HG03469 (cell line): ENCODE measurements at regions not wholly inside any gene's neighbourhood (a gene's known extent, or its start where the extent isn't known, plus 50 kb on each side); places are given as distances from the start of the nearest gene placed in this dataset.

Experiments used
- ATAC-seq: cut with Tn5 transposase; IDR thresholded peaks from one replicate; pipeline ENCODE4 v1.9.1; 2021; ENCODE audit warnings: mild to moderate bottlenecking, moderate library complexity, moderate number of reproducible peaks; ENCODE audit not compliant: unreplicated experiment

DNA sequence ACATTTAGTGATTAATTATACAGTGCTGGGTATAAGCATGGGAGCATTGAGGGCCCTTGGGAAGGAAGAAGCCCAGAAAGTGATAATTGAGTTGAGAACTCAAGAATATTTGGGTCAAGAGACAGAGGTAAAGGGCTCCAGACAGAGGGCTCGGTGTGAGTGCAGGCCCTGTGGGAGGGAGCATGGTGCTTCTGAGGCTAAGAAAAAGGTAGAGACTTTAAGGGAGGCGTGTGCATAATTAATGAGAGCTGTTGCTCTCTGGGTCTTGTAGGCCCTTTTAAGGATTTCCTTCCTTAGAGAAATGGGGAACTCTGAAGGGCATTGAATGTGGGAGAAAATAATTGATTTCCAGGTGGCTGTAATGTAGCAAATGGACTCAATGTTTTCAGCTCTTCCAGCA is 735.0 kb upstream of the POU3F3 start:
- no peak for ATAC-seq

DNA sequence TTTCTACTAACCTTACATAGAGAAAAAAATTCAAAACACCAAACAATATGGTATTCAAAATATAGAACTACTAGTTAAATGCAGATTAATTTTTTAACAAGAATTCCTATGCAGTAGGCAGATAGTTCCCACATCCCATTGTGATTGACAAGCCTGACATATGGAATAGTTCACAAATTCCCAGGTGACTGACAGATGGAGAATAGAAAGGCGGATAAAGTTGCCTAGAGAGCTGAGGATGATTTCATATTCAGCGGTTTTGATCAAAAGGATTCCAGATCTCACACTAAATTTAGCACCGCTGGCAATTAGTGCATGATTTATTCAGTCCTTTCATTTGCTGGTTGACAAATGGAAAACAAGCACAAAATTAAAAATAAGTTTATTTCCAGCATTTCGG is 733.7 kb upstream of the POU3F3 start:
- ATAC-seq: no peak

DNA sequence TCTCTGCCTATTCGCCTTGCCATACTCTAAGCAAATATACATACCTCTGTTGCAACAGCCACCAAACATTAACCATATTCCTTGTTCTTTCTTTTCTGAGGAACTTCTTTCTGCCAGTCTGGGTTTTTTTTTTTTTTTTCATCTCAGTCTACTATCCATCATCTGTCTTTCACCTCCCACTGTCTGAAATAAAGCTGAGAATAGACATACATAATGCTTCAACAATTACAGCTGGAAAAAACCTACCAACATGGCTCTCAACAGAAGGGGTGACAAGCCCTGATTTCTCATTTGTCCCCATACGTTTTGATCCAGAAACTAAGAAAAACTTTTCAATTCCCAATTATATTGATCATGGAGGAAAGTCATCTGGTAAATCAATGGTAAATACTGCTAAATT is 728.8 kb upstream of the POU3F3 start:
- ATAC-seq: no peak

DNA sequence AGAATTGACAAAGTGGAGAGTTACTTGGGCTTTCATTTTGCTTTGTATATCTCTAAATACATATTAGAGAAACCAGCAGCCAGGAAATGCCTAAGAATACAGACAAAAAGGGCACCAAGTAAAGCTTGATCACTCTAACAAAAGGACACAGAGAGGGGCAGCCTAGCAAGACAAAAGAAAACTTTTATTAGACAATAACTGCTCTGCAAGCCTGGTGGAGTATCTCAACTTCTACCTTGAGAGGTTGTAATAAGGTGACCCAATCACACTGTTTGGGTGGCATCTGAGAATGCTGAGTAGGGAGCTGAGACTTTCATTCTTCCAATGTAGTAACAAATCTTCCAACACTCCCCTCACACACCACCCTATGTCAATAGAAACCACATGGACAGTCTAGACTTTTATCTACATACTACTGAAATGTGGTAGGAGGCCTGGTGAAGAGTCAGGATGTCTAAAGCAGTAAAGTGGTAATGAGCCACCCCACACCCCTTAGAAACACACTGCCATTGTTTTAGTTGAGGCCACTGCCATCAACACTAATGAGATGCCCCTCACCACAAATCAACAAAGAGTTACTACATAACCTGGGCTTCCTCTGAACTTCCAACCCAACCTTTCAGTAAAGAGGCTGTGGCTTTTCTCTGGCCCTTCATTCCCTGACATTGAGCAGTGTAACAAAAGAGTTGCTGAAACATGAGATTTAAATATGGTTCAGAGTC is 726.7 kb upstream of the POU3F3 start:
- no peak for ATAC-seq

DNA sequence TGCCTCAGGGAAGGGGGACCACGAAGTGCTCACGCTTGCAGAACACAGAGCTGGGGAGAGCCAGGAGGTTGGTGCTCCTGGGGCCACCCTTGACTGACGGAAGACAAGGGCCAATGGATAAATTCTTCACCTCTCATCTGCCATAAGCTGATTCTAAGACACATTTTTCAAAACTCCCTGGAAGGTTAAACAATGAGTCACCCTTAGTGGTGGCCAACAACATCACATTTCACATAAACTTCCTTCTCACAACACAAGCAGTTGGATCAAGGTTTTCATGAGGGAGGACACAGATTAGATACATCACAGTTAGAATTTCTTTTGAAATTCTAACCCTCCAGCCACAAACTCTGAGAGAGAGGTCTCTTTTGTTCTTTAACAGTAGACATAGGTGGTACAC is 713.6 kb upstream of the POU3F3 start:
- no peak for ATAC-seq

DNA sequence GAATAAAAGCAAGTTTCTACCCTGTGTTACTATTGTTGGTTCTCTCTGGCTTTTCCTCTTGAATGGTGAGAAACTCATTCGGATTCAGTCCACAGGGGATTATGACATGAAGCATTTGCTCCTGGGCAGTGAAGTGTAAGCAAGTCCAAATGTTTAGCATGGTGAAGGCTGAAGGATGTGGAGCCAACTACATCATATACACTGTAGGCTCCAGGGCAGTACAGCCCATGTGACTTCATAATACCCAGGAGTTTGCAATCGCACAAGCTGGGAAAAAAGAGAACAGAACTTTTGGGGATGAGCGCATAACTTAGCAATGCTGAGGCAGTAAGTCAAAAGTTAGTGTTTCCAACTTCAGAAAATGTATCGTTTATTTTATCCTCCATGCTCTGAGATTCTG is 695.7 kb upstream of the POU3F3 start:
- no peak for ATAC-seq

DNA sequence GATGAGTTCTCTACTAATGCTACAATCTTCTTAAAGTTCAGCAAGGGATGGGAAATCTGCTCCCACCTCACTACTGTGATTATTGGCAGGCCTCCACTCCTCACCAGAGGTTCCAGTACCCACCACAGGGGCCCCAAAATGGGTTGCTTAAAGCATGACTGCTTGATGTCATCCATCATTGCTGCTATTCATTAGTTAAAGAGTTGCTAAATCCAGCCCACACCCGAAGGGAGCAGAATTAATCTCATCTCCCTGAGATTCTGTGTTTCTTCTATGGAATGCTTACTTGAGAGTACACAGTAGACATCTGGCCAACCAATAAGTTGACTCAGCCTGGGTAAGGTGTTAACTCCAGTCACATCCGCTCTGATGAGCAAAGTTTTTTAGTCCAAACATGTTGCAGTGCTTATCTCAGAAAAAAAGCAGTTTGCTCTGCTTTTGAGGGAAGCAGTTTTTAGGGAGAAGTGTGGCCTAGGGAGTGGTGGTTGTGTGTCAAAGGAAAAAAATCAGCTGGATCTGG is 690.2 kb upstream of the POU3F3 start:
- ATAC-seq: no peak

DNA sequence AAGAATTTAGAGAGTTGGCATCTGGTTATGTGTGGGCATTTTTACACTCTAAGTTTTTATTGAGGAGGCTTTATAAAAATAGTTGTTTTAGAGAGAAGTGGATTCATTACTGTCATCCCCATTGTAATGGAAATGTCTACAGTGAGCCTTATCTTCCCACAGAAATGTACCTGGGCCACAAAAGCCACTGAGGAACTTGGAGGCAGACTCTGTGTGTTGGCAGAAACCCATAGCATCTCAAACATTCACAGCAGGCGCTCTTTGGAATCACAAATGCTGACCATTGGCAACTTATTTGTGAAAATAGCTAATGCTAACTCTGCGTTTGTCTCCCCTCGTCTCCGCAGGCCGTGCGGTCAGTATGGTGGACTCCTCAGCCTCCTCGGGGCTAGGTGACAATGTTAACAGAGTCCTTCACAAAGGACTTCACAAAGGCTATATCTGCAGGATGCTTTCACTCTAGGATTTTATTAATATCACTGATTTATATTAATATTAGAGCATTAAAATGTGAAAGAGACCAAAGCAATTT is 689.1 kb upstream of the POU3F3 start:
- ATAC-seq: no peak

DNA sequence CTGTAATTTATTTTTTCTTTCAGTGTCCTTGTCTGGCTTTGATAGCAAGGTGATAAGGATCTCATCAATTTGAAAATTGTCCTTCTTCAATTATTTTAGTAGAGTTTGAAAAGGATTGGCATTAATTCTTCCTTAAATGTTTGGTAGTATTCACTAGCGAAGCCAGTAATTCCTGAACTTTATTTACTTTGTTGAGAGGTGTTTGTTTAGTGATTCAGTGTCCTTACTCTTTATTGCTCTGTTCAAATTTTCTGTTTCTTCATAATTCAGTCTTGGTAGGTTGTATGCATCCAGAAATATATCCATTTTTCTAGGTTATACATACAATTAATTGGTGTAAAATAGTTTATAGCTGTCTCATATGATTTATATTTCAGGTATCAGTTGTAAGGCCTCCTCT is 676.7 kb upstream of the POU3F3 start:
- no peak for ATAC-seq

DNA sequence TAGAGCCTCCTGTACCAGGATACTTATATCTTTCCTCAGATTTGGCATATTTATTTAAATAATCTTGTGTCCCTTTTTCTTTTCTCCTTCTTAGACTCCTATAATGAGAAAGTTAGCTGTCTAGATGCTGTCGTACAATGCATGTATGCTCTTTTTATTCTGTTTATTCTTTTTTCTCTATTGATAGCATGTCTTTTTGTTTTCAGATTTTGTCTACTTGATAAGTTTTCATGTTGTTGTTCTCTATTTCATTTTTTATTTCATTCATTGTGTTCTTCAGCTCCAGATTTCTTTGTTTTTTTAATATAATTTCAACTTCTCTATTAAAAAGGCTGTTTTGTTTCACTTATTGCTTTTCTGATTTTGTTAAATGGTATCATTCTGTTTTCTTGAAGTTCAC is 674.3 kb upstream of the POU3F3 start:
- no peak for ATAC-seq

DNA sequence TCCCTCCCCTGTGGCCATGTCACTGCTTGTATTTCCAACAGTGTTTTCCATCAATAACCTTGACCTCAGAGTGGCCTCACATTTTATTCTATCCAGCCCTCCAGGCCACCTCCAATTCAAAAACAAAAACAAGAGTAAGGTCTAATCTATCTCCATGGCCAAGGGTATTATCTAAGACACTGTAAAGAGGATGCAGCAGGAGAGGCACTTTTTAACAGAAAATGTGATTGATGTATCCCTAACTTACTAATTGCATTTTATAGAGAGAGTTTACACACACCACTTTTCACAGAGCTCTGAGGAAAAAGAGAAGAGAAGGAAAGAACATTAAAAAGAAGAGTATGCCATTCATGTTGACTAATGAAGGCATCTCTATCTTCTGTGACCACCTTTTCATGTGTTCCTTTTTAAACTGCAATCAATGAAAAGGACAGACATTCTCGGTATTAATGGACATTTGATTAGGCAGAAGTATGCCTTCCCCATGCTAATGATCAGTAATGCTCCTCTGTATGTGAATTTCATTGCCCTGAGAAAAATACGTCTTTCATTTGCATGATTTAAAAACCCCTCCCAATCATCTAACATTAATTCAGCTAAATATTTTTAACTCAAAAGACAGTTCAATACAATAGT is 653.3 kb upstream of the POU3F3 start:
- no peak for ATAC-seq

DNA sequence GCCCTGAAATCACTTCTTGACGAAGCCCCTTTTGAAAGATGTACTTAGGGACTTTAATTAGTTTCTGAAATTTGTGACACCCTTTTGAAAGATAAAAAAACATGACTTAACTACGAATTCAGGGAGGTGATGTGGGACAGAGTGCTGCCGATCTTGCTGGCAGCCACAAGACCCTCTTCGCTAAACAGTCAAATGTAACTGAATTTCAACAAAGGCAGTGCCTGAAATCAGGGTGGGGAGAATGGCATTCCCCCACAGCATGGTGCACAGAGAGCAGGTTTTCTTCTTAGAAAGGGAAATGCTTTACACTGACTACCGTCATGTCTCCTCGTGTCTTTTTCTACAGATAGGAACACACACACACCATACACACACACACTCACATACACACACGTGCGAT is 640.2 kb upstream of the POU3F3 start:
- ATAC-seq: no peak

DNA sequence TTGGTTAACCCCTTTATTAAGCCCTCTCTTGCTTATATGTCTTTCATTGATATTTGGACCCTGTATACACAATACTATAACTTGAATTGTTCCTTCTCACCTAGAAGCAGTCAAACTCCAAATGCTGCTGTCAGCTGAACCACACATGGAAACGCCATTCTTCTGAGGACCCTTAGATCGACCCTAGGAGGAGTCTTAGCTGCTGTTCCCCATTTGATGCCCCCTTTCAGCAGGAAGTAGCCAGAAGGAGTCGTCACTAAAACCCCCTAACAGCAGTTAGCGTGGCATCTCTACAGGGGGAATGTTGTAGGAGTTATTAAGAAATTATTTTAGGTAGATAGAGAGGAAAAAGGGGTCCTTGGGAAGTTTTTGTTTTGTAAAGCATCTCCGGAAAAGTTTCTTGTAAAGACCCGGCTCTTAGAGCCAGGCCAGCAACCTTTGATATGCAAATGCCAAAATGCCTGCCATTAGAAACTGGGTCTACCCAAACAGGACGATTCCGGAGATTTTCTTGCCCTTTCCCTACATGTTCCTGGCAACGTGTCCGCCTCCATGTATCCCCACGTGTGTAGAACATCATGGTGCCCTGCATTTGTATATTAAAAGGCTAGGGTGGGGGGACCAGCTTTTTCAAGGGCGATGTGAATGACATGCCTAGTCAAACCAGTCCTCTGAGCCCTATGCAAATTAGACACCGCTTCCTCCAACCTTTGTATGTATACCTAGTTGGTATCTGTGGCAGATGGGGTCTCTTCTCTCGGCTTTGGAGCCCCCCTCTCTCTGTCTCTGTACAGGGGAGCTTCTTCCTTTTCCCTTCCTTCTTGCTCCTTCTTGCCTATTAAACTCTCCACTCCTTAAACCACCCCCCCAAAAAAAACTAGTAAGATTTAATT is 638.4 kb upstream of the POU3F3 start:
- no peak for ATAC-seq

DNA sequence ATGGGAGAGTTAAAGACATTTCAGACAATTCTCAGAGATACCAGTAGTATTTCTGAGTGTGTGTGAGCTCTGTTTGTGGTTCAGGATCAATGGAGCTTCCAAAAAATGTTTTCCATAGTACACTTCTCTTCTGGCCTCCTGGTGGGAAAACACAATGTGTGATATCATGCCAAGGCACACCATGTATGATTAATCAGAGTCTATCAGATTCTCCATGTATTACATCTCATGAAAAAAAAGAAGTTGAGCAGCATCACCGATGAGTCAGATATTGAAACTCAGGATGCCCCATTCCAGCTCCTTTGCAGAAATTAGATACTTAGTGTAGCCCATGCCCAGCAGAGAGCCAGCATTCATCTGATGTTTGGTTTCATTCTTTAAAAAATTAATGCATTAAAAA is 620.3 kb upstream of the POU3F3 start:
- no peak for ATAC-seq

DNA sequence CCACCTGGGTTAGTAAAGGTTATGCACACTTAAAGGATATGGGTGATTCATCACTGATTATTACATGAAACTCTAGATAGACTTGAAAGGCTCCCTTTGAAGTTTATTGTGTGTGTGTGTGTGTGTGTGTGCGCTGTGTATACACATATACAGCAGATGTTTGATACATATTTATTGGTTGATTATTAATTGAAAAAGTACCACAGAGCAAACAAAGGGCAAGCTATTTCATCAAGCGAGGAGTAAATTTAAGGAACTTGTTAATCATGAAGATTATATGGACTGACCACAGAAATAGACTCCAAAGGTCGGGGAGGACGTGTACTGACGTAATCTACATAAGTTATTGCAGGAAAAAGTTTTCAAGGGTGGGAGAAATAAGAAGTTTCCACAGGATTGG is 617.4 kb upstream of the POU3F3 start:
- ATAC-seq: no peak

DNA sequence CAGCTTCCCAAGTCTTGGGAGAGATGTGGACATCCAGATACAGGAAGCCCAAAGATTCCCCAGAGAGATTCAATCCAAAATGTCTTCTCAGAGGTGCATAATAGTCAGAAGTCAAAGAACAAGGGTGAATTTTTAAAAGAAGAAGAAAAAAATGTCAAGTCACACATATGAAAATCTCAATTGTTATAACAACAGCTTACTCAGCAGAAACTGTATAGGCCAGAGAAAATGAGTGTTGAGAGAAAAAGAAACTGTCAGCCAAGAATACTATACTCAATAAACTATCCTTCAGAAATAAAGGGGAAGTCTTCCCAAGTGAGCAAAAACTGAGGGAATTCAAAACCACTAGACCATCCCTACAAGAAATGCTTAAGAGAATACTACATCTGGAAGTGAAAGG is 612.9 kb upstream of the POU3F3 start:
- ATAC-seq: no peak

DNA sequence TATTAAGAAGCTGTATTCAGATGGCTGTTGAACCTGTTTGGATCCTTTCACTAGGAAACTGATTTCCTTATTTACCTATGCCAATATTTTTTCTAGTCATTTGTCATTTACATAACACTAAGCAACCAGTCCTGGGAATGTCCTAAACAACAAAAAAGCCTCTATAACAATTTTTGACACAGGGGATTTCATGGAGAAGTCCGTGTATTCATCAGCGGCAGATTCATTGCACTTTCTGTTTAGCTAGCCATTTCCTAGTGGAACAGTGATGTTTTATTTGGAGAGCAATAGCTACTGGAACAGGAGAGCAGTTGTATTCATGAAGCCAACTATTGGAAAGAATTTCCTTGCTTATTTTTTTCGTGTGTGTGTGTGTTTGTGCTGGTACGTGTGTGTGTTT is 604.3 kb upstream of the POU3F3 start:
- no peak for ATAC-seq

DNA sequence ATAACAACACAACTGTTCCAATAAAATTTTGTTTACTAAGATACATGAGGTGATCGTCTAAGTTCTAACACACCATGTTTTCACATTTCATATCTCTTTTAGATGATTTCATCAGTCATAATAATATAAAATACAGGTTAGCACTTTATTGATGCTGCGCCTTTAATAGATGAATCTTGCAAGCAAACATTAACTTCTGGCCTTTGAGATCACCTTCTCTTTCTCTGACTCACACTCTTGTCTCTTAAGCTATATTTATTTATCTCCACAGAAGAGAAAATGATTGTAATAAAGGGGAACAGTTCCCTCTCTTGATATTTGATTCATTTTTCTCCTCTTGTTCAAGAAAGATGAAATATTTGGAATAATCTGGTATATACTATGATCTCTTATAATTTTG is 603.3 kb upstream of the POU3F3 start:
- no peak for ATAC-seq

DNA sequence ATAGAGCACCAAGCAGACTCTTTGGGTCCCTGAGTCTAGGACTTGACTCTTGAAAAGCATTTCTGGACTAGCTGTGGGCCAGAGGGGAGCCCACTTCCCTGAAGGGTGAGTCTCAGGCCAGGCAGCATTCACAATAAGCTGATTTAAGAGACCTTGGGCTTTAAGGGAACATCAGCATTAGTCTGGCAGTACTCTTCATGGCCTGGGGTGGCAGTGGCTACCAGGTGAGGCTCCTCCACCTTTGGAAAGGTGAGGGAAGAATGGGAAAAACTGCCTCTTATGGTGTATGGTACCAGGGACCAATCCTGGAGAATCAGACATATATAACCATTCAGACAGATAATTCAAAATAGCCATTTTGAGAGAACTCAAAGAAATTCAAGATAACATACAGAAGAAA is 599.9 kb upstream of the POU3F3 start:
- no peak for ATAC-seq

DNA sequence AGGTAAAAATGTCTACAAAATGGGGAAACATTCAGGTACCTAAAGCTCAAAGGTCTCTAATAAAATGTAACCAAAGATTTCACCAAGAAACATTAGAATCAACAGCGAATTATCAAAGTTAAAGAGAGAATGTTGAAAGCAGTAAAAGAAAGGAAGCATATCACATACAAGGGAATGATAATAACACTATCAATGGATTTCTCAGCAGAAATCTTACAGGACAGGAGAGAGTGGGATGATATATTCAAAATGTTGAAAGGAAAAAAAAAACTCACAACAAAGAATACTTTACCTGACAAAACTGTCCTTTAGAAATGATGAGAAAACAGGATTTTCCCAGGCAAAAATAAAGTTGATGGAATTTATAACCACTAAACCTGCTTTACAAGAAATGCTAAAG is 591.2 kb upstream of the POU3F3 start:
- ATAC-seq: no peak

DNA sequence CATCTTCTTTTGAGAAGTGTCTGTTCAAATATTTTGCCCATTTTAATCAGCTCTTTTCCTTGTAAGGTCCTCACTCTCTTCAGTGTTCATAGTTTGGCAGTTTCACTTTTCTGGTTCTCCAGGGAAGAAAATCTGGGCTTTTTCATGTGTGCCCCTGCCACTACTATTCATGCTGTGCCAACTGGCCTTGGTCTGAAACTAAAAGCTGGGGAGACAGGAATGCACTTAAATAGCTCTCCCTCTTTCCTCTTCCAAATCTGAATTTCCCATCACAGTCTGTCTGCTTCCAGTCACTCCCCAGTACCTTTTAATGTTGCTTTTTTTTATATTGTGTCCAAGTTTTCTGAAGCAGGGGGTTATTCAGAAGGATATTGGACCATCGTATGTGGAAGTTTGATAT is 574.3 kb upstream of the POU3F3 start:
- ATAC-seq: no peak
